Subcutaneous abdominal adipose tissue (tissue), 5 donors: ENCODE measurements at regions not wholly inside any gene's neighbourhood (a gene's known extent, or its start where the extent isn't known, plus 50 kb on each side); places are given as distances from the start of the nearest gene placed in this dataset.
A peak's percentile ranks its signal among the peaks of the same experiment; 100 is the strongest.

ENCODE experiments used
- H3K27ac ChIP-seq: one replicate; pipeline ENCODE4 v1.7.0; 2013; ENCODE audit warnings: low read depth, mild to moderate bottlenecking, inconsistent platforms, low read length, moderate library complexity
- H3K27me3 ChIP-seq, 5 donors: one replicate each; pipeline ENCODE4 v1.7.0; 2013; ENCODE audit warnings: low read length in 5 of 5, inconsistent platforms in 1 of 5; ENCODE audit not compliant: control insufficient read depth in 5 of 5, insufficient read depth in 4 of 5
- H3K36me3 ChIP-seq, 5 donors: one replicate each; pipeline ENCODE4 v1.7.0; 2013; ENCODE audit warnings: low read length in 5 of 5; ENCODE audit not compliant: control insufficient read depth in 5 of 5, insufficient read depth in 5 of 5
- H3K4me1 ChIP-seq, 5 donors: one replicate each; pipeline ENCODE4 v1.7.0; 2013; ENCODE audit warnings: low read length in 5 of 5, mild to moderate bottlenecking in 3 of 5, moderate library complexity in 1 of 5; ENCODE audit not compliant: control insufficient read depth in 5 of 5, insufficient read depth in 5 of 5
- H3K4me3 ChIP-seq, 5 donors: one replicate each; pipeline ENCODE4 v1.7.0; 2013; ENCODE audit warnings: low read length in 5 of 5, low read depth in 1 of 5
- H3K9ac ChIP-seq, 5 donors: one replicate each; pipeline ENCODE4 v1.7.0; 2013; ENCODE audit warnings: low read length in 5 of 5, mild to moderate bottlenecking in 4 of 5, moderate library complexity in 3 of 5
- H3K9me3 ChIP-seq, 5 donors: one replicate each; pipeline ENCODE4 v1.7.0; 2013; ENCODE audit warnings: low read length in 5 of 5; ENCODE audit not compliant: control insufficient read depth in 5 of 5
- donor health status: healthy.
- donor health status: healthy.
- donor health status: healthy.
- donor health status: healthy.
- donor health status: healthy.

DNA sequence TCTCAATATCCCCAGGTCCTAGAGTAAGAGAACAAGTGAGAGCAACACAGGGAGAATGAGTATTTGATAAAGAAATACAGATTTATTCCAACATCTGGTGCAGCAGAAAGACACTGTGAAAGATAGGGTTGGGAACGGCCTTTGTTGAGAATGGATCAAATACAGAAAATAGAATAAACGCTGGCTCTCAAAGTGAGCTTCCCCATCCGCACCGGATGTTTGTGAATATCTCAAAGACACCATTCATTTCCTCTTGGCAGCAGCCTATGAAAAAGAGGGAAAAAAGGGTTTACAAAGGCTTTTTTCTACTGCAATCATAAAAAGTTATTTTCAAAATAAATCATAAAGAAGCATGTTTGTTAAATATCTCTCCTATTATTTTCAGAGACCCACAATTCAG lies 279.3 kb downstream of the CASP12 start:
- Histone ChIP-seq H3K9me3 (no peaks in the 10 kb centered on the region), H3K27me3 (no peaks in the 10 kb centered on the region), H3K4me1 (no peaks in the 10 kb centered on the region), H3K4me3 (no peak overlapping the region), H3K27ac (no peak overlapping the region), H3K9ac (no peak overlapping the region), H3K36me3 (no peaks in the 10 kb centered on the region)

DNA sequence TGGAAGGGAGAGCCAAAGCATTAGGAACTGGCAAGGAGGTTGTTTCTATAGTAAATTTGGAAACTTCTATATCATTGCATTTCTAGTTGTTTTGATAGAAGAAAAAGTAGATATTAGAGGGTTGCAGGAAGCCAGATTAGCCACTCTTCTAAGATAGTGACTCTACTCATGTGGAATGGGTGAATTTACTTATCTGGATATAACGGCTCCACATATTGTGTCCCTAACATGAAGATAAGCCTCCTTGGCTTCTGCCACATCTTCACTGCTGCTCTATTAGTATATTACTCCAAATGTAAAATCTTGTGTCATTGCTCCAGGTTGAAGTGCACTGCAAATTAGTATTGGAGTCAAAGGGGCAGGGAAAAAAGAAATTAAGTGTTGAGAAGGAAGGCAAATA lies 283.3 kb downstream of the CASP12 start:
- Histone ChIP-seq H3K27me3 (no peaks in the 10 kb centered on the region), H3K4me3 (no peak overlapping the region), H3K9me3 (no peaks in the 10 kb centered on the region), H3K4me1 (peaks cover 0 to 4% (median 3%) of the 10 kb centered on the region in 5 donors), H3K27ac (no peak overlapping the region), H3K36me3 (no peaks in the 10 kb centered on the region), H3K9ac (no peak overlapping the region)

DNA sequence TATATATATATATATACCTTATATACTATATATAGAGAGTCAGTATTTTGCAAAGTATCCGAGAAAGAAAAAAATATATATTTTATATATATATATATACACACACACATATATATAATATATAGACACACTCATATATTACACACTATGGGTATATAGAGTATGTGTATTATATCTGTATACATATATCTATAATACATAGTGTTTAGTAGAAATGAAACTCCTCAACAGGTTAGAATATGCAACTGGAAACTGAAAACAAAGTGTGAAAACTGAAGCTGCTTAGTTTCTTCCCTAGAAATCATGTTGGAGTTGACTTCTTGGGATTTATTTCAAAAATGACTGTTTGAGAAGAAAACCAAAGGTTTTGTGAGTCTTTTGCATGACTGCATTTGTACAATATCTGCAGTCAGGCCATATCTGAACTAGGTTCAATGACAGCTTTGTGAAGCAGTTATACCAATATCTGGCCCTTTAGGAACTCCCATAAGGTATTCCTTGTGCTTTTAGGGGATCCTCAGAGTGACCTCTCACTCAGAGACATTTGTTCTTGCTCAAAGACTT lies 284.1 kb downstream of the CASP12 start:
- Histone ChIP-seq H3K36me3 (no peaks in the 10 kb centered on the region), H3K9me3 (no peaks in the 10 kb centered on the region), H3K4me3 (no peak overlapping the region), H3K27ac (no peak overlapping the region), H3K9ac (no peak overlapping the region), H3K4me1 (peaks cover 0 to 12% (median 10%) of the 10 kb centered on the region in 5 donors), H3K27me3 (no peaks in the 10 kb centered on the region)

DNA sequence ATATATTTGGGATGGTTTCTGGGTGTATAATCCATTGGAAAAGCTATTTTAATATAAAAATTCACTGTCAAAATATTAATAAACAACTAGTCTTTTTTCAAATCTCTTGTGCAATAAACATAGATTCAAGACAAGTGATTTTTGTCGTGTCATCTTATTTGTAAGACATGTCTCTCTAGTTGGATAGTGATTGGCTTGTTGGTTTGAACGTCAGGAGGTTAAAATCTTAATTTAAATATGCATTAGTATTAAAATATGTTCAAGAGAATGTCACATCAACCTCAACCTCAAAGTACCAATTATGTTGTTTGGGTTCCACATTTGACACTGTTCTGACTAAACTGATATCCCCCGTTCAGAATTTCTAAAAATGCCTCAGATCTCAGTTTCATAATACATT lies 287.6 kb downstream of the CASP12 start:
- no peak overlapping the region for H3K9ac ChIP-seq
- no peak overlapping the region for H3K27ac ChIP-seq
- peaks cover 0 to 15% (median 12%) of the 10 kb centered on the region in 5 donors for H3K4me1 ChIP-seq
- H3K27me3 ChIP-seq, result no peaks in the 10 kb centered on the region
- H3K4me3 ChIP-seq, result no peak overlapping the region
- H3K36me3 ChIP-seq, result no peaks in the 10 kb centered on the region
- peaks cover 0 to under 1% (median 0%) of the 10 kb centered on the region in 5 donors for H3K9me3 ChIP-seq

DNA sequence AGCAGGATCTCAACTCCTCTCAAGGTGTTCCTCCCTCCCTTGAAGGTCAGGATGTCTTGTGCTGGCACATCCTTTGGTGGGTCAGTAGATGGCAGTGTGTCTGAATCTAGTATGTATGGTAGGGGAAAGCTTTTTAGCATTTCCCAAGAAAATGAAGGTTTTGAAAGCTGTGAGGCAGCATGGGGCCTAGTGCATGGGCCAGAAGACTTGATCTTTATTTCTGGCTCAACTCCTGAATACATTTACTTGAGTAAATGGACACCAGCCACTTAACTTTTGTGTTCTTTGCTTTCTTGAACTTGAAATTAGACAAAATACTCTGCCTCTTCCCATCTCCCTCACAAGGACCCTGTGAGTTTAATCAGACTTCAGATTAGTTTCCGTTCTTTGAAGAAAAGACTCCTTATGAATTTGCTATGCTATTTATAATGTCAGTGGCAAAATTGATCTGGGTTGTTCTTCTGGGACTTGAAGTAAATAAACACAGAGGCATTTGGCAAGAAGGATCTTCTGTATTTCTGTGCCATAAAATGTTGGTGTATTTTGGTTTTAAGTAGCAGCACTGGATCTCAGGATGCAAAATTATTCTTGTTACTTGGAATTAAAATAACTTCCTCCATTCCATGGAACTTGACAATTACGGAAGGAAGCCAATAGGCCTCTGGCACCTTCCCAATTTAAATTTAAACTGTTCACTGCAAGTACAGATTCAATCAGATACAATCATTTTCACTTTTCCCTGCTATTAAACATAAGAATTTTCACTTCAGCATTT lies 288.8 kb downstream of the CASP12 start:
- Histone ChIP-seq H3K36me3 (no peaks in the 10 kb centered on the region), H3K4me3 (no peak overlapping the region), H3K27ac (peak overlapping the region; percentile 19), H3K4me1 (peaks cover 0 to 15% (median 12%) of the 10 kb centered on the region in 5 donors), H3K9ac (peak overlapping the region in 1 of 5 donors; percentile 40), H3K9me3 (peaks cover 0 to 3% (median 0%) of the 10 kb centered on the region in 5 donors), H3K27me3 (no peaks in the 10 kb centered on the region)

DNA sequence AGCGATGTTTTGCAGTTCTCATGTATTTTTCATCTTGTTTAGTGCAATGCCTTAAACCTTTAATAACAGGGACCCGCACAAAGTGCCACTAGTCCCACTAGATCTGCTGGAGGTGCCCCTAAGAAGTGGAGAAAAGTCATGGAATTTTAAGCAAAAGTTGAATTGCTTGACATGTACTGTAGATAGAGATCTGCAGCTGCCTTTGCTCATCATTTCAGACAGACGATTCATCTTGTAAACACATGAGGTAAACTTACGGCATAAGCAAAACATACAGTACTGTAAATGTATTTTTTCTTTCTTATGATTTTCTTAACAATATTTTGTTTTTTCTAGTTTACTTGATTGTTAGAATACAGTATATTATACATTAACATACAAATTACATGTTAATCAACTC lies 295.6 kb downstream of the CASP12 start:
- Histone ChIP-seq H3K9me3 (peaks cover 0 to 7% (median 4%) of the 10 kb centered on the region in 5 donors), H3K36me3 (no peaks in the 10 kb centered on the region), H3K4me3 (no peak overlapping the region), H3K9ac (no peak overlapping the region), H3K27ac (no peak overlapping the region), H3K27me3 (no peaks in the 10 kb centered on the region), H3K4me1 (no peaks in the 10 kb centered on the region)

DNA sequence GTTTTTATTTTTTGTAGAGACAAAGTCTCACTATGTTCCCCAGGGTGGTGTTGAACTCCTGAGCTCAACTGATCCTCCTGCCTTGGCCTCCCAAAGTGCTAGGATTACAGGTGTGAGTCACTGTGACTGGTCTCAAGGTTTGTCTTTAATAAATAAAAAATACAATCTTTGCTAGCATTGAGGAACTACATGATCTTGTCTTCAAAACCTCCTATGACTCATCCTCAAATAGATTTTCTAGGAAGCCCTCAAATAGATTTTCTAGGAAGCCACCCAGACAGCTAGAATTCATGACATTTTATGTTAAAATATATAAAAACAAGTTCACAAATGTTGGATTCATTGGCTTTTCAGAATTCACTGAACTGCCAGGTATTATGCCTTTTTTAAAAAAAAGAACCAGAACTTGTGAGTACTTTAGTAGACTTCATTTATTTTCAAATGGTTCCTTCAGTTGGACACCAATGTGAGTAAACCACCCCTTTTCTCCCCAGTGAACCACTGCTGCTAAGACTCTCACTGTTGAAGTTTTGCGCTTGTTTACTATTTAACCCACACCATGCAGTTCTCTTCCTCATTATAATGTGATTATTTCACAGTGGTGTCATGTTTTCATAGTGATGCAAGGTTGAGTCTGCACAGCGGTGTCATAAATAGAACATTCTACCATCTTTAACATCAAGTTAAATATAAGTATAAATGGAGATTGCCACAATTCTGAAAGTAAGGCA lies 303.9 kb downstream of the CASP12 start:
- Histone ChIP-seq H3K9me3 (no peaks in the 10 kb centered on the region), H3K36me3 (no peaks in the 10 kb centered on the region), H3K27me3 (no peaks in the 10 kb centered on the region), H3K9ac (no peak overlapping the region), H3K4me1 (no peaks in the 10 kb centered on the region), H3K27ac (no peak overlapping the region), H3K4me3 (no peak overlapping the region)

DNA sequence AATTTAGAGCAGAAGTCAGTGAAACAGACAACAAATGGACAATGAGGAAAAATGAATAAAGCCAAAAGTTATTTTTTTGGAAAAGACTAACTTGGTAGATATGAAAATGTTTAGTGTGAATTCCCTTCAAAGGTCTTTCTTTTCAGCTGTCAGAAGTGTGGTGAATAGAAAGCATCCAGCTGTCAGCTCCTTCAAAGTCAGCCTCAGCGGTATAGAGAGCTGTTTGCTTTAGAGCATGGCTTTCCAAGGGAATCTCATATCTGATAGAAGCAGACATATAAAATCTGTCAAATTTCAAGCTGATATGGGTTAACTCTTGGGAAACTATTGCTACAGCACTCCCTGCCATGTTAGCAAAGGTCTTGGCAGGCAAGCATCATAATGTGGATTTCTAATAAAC lies 309.3 kb downstream of the CASP12 start:
- H3K27ac ChIP-seq, result no peak overlapping the region
- H3K4me1 ChIP-seq, result no peaks in the 10 kb centered on the region
- H3K9me3 ChIP-seq, result no peaks in the 10 kb centered on the region
- H3K4me3 ChIP-seq, result no peak overlapping the region
- no peak overlapping the region for H3K9ac ChIP-seq
- no peaks in the 10 kb centered on the region for H3K36me3 ChIP-seq
- H3K27me3 ChIP-seq, result no peaks in the 10 kb centered on the region

DNA sequence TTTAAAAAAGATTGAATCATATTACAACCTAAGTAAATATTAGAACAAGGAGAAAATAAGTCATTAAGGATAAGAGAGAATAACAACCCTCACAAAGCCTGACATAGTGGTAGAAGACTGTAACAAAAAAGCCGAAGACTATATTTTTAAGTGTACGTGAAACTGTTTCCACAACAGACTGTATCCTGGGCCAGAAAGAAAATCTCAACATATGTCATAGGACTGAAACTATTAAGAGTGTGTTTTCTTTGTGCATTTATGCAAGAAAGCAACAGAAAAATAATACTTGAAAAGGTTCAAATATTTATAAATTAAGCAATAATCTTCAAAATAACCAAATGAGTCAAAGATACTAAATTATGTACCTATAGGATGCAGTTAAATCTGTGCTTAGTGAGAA lies 309.8 kb downstream of the CASP12 start:
- no peaks in the 10 kb centered on the region for H3K36me3 ChIP-seq
- no peak overlapping the region for H3K27ac ChIP-seq
- H3K4me3 ChIP-seq, result no peak overlapping the region
- H3K27me3 ChIP-seq, result peaks cover 0 to 3% (median 0%) of the 10 kb centered on the region in 5 donors
- no peaks in the 10 kb centered on the region for H3K9me3 ChIP-seq
- no peaks in the 10 kb centered on the region for H3K4me1 ChIP-seq
- no peak overlapping the region for H3K9ac ChIP-seq

DNA sequence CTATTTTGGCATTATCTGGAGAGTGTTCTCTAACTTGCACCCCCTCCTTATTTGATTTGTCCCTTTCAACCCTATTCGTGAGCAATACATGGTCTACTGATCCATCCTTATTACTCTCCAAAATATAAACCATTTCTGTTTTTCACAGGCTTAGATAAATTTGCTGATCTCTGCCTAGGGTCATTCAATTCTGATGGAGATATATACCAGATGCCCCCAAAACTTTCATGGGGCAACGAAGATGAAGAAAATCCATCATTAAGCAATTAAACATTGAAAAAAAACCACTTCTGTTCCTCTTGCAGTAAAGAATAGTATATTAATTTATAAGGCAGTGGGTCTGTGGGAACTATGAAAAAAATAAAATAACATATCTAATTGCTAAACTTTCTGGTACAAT lies 313.4 kb downstream of the CASP12 start:
- no peaks in the 10 kb centered on the region for H3K4me1 ChIP-seq
- no peak overlapping the region for H3K27ac ChIP-seq
- no peak overlapping the region for H3K4me3 ChIP-seq
- no peaks in the 10 kb centered on the region for H3K9me3 ChIP-seq
- peaks cover 0 to 4% (median 0%) of the 10 kb centered on the region in 5 donors for H3K27me3 ChIP-seq
- no peak overlapping the region for H3K9ac ChIP-seq
- H3K36me3 ChIP-seq, result no peaks in the 10 kb centered on the region
